Osteoblast (primary cell): ENCODE measurements at regions not wholly inside any gene's neighbourhood (a gene's known extent, or its start where the extent isn't known, plus 50 kb on each side); places are given as distances from the start of the nearest gene placed in this dataset.

Experiments used
- DNase-seq: peaks from one replicate; pipeline ENCODE4 v3.0.0; 2011; ENCODE audit warnings: low spot score, mixed read lengths; ENCODE audit not compliant: insufficient read length; ENCODE audit errors: missing footprints
- H2AFZ ChIP-seq: 2 replicates; pipeline ENCODE4 v1.6.0; 2011; ENCODE audit warnings: mild to moderate bottlenecking, low read length
- H3K27ac ChIP-seq: 2 replicates; pipeline ENCODE4 v1.5.1; 2011; ENCODE audit warnings: mild to moderate bottlenecking, low read depth, low read length, moderate library complexity
- H3K27me3 ChIP-seq: 2 replicates; pipeline ENCODE4 v1.6.0; 2012; ENCODE audit warnings: mild to moderate bottlenecking, control low read depth, inconsistent platforms, low read length, moderate library complexity; ENCODE audit not compliant: insufficient read depth
- H3K36me3 ChIP-seq: 2 replicates; pipeline ENCODE4 v1.5.1; 2011; ENCODE audit warnings: mild to moderate bottlenecking, low read length, control low read depth, moderate library complexity; ENCODE audit not compliant: insufficient read depth
- H3K4me1 ChIP-seq: 2 replicates; pipeline ENCODE4 v1.5.1; 2011; ENCODE audit warnings: mild to moderate bottlenecking, low read length, control low read depth, moderate library complexity; ENCODE audit not compliant: insufficient read depth
- H3K4me2 ChIP-seq: 2 replicates; pipeline ENCODE4 v1.6.0; 2011; ENCODE audit warnings: mild to moderate bottlenecking, low read length; ENCODE audit not compliant: insufficient read depth
- H3K4me3 ChIP-seq: fragments of 200-600 bp; sonication (generic); 3 replicates; pipeline ENCODE4 v1.5.1; 2012; ENCODE audit warnings: mild to moderate bottlenecking, low read length, inconsistent platforms; ENCODE audit not compliant: insufficient read depth
- H3K79me2 ChIP-seq: 2 replicates; pipeline ENCODE4 v1.6.0; 2012; ENCODE audit warnings: mild to moderate bottlenecking, low read length, control low read depth, inconsistent platforms; ENCODE audit not compliant: insufficient read depth
- H3K9me3 ChIP-seq: 2 replicates; pipeline ENCODE4 v1.5.1; 2011; ENCODE audit warnings: low read depth, low read length, control low read depth
- H4K20me1 ChIP-seq: 2 replicates; pipeline ENCODE4 v1.6.0; 2012; ENCODE audit warnings: mild to moderate bottlenecking, low read length, control low read depth; ENCODE audit not compliant: insufficient read depth
- CTCF ChIP-seq: IDR thresholded peaks from 2 replicates; pipeline ENCODE4 v1.5.1; 2011; ENCODE audit warnings: mild to moderate bottlenecking, low read depth, low read length, moderate library complexity; ENCODE audit errors: extremely low read depth

- H3K27me3 ChIP-seq: peaks cover 61% of the 10 kb centered on the region
- DNase-seq: no peak
- no peak overlapping the region for H3K4me3 ChIP-seq
- no peak for TF ChIP-seq CTCF
- no peaks in the 10 kb centered on the region for H3K36me3 ChIP-seq
- H2AFZ ChIP-seq: no peak overlapping the region
- H3K27ac ChIP-seq: no peak overlapping the region
- H3K9me3 ChIP-seq: no peaks in the 10 kb centered on the region
- H3K4me1 ChIP-seq: no peaks in the 10 kb centered on the region
- H3K79me2 ChIP-seq: no peaks in the 10 kb centered on the region
- no peak overlapping the region for H3K4me2 ChIP-seq
- H4K20me1 ChIP-seq: no peaks in the 10 kb centered on the region
These were observed 80.2 kb downstream of the HIF1AN start for GRCh38 chr10:100615908-100616307.

GRCh38 chr10:100618091-100618615 lies 82.4 kb downstream of the HIF1AN start:
- no peak overlapping the region for H3K4me3 ChIP-seq
- no peaks in the 10 kb centered on the region for H3K9me3 ChIP-seq
- no peaks in the 10 kb centered on the region for H3K36me3 ChIP-seq
- peaks cover 68% of the 10 kb centered on the region for H3K27me3 ChIP-seq
- H2AFZ ChIP-seq: no peak overlapping the region
- no peak for TF ChIP-seq CTCF
- H3K79me2 ChIP-seq: no peaks in the 10 kb centered on the region
- H3K4me2 ChIP-seq: no peak overlapping the region
- H4K20me1 ChIP-seq: no peaks in the 10 kb centered on the region
- no peak overlapping the region for H3K27ac ChIP-seq
- DNase-seq: no peak
- H3K4me1 ChIP-seq: no peaks in the 10 kb centered on the region

- TF ChIP-seq CTCF: no peak
- Histone ChIP-seq H3K4me2 (no peak overlapping the region), H3K9me3 (no peaks in the 10 kb centered on the region), H3K4me1 (no peaks in the 10 kb centered on the region), H3K27ac (no peak overlapping the region), H4K20me1 (no peaks in the 10 kb centered on the region), H3K36me3 (no peaks in the 10 kb centered on the region), H3K4me3 (no peak overlapping the region), H3K27me3 (peaks cover 66% of the 10 kb centered on the region), H2AFZ (no peak overlapping the region), H3K79me2 (no peaks in the 10 kb centered on the region)
- no peak for DNase-seq
These were observed 83.0 kb downstream of the HIF1AN start for GRCh38 chr10:100618632-100619255.

GRCh38 chr10:100620087-100620835 lies 84.5 kb downstream of the HIF1AN start:
- H3K4me1 ChIP-seq: no peaks in the 10 kb centered on the region
- H4K20me1 ChIP-seq: no peaks in the 10 kb centered on the region
- no peak overlapping the region for H2AFZ ChIP-seq
- no peak overlapping the region for H3K27ac ChIP-seq
- no peak overlapping the region for H3K4me2 ChIP-seq
- no peaks in the 10 kb centered on the region for H3K36me3 ChIP-seq
- no peak overlapping the region for H3K4me3 ChIP-seq
- H3K27me3 ChIP-seq: peaks cover 72% of the 10 kb centered on the region
- no peaks in the 10 kb centered on the region for H3K9me3 ChIP-seq
- TF ChIP-seq CTCF: no peak
- no peak for DNase-seq
- no peaks in the 10 kb centered on the region for H3K79me2 ChIP-seq
